IgD-negative memory B cell (primary cell): ENCODE measurements at regions not wholly inside any gene's neighbourhood (a gene's known extent, or its start where the extent isn't known, plus 50 kb on each side); places are given as distances from the start of the nearest gene placed in this dataset.
"Not testable (repeated sequence)": the region's sequence is repeated elsewhere in the genome, so short reads cannot be mapped to it uniquely, and the experiment has no call there.

Experiments
- H3K27ac Mint-ChIP-seq, 3 donors: one replicate each; pipeline ENCODE4 v1.8.0; 2020 to 2022; ENCODE audit warnings: mild to moderate bottlenecking in 3 of 3, mixed read lengths in 3 of 3, moderate library complexity in 1 of 3
- H3K27me3 Mint-ChIP-seq: one replicate; pipeline ENCODE4 v1.8.0; 2021; ENCODE audit warnings: mixed read lengths
- H3K36me3 Mint-ChIP-seq: one replicate; pipeline ENCODE4 v1.8.0; 2020; ENCODE audit warnings: mild to moderate bottlenecking, mixed read lengths
- H3K4me1 Mint-ChIP-seq, 3 donors: one replicate each; pipeline ENCODE4 v1.8.0; 2020 to 2022; ENCODE audit warnings: mixed read lengths in 3 of 3, mild to moderate bottlenecking in 1 of 3
- H3K4me3 Mint-ChIP-seq, 4 donors: one replicate each; pipeline ENCODE4 v1.8.0; 2020 to 2022; ENCODE audit warnings: mild to moderate bottlenecking in 4 of 4, mixed read lengths in 4 of 4, moderate library complexity in 3 of 4
- H3K9me3 Mint-ChIP-seq, 3 donors: one replicate each; pipeline ENCODE4 v1.8.0; 2020 to 2021; ENCODE audit warnings: mixed read lengths in 3 of 3, mild to moderate bottlenecking in 1 of 3

DNA sequence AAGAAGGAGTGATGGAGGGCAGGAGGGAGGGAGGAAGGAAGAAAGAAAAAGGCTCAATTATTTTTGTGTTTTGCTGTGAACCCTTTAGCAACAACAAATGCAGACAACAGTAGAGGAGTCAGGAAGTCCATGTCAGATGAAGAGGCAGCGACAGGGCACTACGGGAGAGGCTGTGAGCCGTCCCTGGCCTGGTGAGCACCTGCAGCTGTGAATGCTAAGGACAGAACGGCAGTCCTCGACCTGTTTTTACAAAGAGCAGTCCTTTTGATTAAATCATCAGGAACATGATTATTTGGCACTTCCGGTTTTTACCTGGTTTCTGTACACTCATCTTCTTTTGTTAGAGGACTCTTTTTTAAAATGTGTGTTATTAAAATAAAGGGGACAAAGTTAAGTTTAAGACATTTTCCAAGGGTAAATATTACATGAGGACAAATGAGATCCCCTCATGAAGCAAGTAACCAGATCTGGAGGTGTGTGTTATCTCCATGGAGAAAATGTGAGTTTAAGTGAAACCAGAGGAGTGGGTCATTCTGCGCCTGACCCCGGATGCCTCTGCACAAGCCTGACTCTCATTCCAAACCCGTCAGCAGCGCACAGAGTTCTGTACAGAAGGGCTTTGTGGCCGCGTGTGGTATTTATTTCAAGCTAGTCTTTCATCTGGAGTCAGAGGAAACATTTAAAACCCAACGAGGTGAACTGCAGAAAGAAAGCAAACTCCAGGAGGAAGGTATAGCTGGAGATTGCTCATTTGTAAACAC lies 492.5 kb downstream of the SOX11 start:
- Mint-ChIP-seq H3K27me3 (no peaks in the 10 kb centered on the region), H3K27ac (no peak overlapping the region), H3K9me3 (no peaks in the 10 kb centered on the region), H3K4me1 (no peaks in the 10 kb centered on the region), H3K4me3 (no peak overlapping the region), H3K36me3 (no peaks in the 10 kb centered on the region)

- Mint-ChIP-seq H3K4me1 (no peaks in the 10 kb centered on the region), H3K9me3 (no peaks in the 10 kb centered on the region), H3K27ac (no peak overlapping the region), H3K4me3 (no peak overlapping the region), H3K27me3 (no peaks in the 10 kb centered on the region), H3K36me3 (no peaks in the 10 kb centered on the region)
Observed at GRCh38 chr2:6186332-6187151, 494.4 kb downstream of the SOX11 start.

- H3K9me3 Mint-ChIP-seq: peaks cover 3 to 18% (median 7%) of the 10 kb centered on the region in 3 donors
- no peak overlapping the region for H3K4me3 Mint-ChIP-seq
- no peaks in the 10 kb centered on the region for H3K36me3 Mint-ChIP-seq
- H3K27me3 Mint-ChIP-seq: no peaks in the 10 kb centered on the region
- H3K4me1 Mint-ChIP-seq: no peaks in the 10 kb centered on the region
- H3K27ac Mint-ChIP-seq: no peak overlapping the region
Observed at GRCh38 chr2:6196449-6196848, 504.3 kb downstream of the SOX11 start.

GRCh38 chr2:6198370-6198919 lies 506.3 kb downstream of the SOX11 start:
- not testable (repeated sequence) for H3K4me1 Mint-ChIP-seq, H3K36me3 Mint-ChIP-seq, H3K4me3 Mint-ChIP-seq, H3K27me3 Mint-ChIP-seq, H3K27ac Mint-ChIP-seq
- H3K9me3 Mint-ChIP-seq: peaks cover 3 to 21% (median 5%) of the 10 kb centered on the region in 3 donors

DNA sequence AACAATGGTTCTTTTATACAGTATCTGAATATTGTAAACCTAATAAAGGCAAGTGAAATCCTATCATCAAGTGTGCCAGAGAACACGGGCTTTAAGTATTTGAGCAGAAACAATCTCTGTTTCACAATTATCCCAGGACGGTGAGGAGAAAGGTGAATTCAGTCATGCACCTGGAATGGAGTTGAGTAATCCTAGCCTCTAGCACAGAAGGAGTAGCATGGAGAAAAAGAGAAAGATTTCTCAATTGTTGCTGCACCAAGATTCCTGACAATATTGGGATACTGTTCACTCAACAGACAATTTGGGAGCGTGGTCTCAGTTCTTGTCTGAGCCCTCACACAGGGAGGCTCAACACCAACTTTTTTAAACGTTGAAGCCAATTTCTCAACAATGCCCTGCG lies 510.6 kb downstream of the SOX11 start:
- H3K4me1 Mint-ChIP-seq: no peaks in the 10 kb centered on the region
- no peak overlapping the region for H3K4me3 Mint-ChIP-seq
- H3K36me3 Mint-ChIP-seq: no peaks in the 10 kb centered on the region
- peaks cover 5 to 19% (median 6%) of the 10 kb centered on the region in 3 donors for H3K9me3 Mint-ChIP-seq
- H3K27me3 Mint-ChIP-seq: peaks cover 2% of the 10 kb centered on the region
- H3K27ac Mint-ChIP-seq: no peak overlapping the region

DNA sequence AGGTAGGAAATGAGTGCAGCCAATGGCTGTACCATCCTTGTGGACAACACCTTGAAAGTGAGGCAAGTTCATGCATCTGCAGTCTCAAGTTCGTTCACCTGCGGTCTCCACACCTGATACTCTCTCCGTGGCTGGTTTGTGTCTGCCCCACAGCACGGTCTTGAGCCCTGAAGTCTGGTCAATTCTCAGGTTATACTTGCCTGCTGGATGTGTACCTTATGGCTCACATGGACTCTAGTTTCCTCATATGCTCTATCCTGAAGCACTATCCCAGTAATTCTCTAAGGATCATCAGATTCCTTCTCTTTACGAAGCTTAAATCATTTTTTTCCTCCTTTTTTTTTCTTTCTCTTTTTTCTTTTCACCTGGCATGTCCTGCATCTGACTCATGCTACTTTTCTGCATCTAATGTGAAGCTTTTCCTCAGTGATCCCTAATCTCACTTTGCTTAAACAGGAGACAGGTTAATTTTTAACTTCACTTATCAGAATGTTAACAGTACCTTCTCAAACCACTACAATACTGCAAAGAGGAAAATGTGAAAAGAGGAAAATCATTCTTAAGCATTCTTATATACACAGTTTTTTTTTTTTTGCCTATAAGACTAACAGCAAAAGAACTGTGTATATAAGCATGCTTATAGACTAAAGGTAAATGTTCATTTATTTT lies 511.2 kb downstream of the SOX11 start:
- H3K9me3 Mint-ChIP-seq: peaks cover 2 to 19% (median 6%) of the 10 kb centered on the region in 3 donors
- no peaks in the 10 kb centered on the region for H3K4me1 Mint-ChIP-seq
- H3K36me3 Mint-ChIP-seq: peaks cover 2% of the 10 kb centered on the region
- H3K27me3 Mint-ChIP-seq: peaks cover 2% of the 10 kb centered on the region
- H3K4me3 Mint-ChIP-seq: no peak overlapping the region
- no peak overlapping the region for H3K27ac Mint-ChIP-seq

- Mint-ChIP-seq H3K27me3 (peaks cover 2% of the 10 kb centered on the region), H3K9me3 (peaks cover 1 to 5% (median 2%) of the 10 kb centered on the region in 3 donors), H3K4me1 (no peaks in the 10 kb centered on the region), H3K27ac (no peak overlapping the region), H3K36me3 (peaks cover 2% of the 10 kb centered on the region), H3K4me3 (no peak overlapping the region)
Observed at GRCh38 chr2:6206882-6207281, 514.7 kb downstream of the SOX11 start.

DNA sequence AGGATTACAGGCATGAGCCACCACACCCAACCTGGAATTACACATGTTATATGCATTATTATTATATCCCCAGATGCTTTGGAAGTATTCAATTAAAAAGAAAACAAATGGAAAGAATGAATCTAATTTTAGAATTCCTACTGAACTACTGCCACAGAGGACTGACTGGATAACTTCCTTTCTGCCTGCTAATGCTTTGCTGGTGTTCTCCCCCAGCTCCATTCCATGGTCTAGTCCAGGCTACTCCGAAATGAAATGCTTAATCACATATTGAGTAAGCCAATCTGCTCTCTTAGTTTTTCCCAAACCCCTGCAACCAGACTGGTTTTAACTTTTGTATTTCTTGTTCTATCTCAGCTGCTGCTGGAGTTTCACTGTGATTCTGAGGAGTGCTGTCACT lies 519.1 kb downstream of the SOX11 start:
- H3K36me3 Mint-ChIP-seq: peaks cover 2% of the 10 kb centered on the region
- peaks cover 0 to 2% (median 0%) of the 10 kb centered on the region in 3 donors for H3K9me3 Mint-ChIP-seq
- H3K27me3 Mint-ChIP-seq: peaks cover 2% of the 10 kb centered on the region
- H3K4me3 Mint-ChIP-seq: no peak overlapping the region
- no peaks in the 10 kb centered on the region for H3K4me1 Mint-ChIP-seq
- no peak overlapping the region for H3K27ac Mint-ChIP-seq

- Mint-ChIP-seq H3K36me3 (peaks cover 2% of the 10 kb centered on the region), H3K4me1 (peaks cover 2 to 5% (median 2%) of the 10 kb centered on the region in 3 donors), H3K27ac (no peak overlapping the region), H3K4me3 (no peak overlapping the region), H3K9me3 (no peaks in the 10 kb centered on the region), H3K27me3 (peaks cover under 1% of the 10 kb centered on the region)
Observed at GRCh38 chr2:6212491-6212890, 520.3 kb downstream of the SOX11 start.

GRCh38 chr2:6213056-6213780 lies 521.0 kb downstream of the SOX11 start:
- no peaks in the 10 kb centered on the region for H3K36me3 Mint-ChIP-seq
- H3K27me3 Mint-ChIP-seq: no peaks in the 10 kb centered on the region
- no peak overlapping the region for H3K27ac Mint-ChIP-seq
- H3K9me3 Mint-ChIP-seq: no peaks in the 10 kb centered on the region
- peaks cover 2 to 5% (median 2%) of the 10 kb centered on the region in 3 donors for H3K4me1 Mint-ChIP-seq
- no peak overlapping the region for H3K4me3 Mint-ChIP-seq

DNA sequence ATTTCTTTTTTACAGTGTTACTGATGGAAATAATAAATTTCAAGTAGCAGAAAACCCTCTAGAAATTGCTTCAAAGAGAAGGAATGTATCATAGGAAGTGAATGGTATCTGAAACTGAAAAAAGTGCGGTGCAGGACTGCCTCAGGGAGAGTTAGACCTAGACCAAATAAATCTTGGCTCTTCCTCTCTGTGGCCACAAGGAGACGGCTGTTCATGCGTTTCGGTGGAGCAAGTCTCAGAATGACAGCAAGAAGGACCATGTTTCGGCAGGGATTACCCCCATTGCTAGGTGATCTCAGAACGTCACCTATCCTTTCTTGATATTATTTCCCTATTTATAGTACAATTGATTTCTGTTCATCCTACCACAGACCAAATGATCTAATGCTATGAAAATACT lies 522.3 kb downstream of the SOX11 start:
- no peaks in the 10 kb centered on the region for H3K27me3 Mint-ChIP-seq
- H3K9me3 Mint-ChIP-seq: no peaks in the 10 kb centered on the region
- peaks cover 2 to 5% (median 2%) of the 10 kb centered on the region in 3 donors for H3K4me1 Mint-ChIP-seq
- no peak overlapping the region for H3K4me3 Mint-ChIP-seq
- H3K27ac Mint-ChIP-seq: no peak overlapping the region
- H3K36me3 Mint-ChIP-seq: no peaks in the 10 kb centered on the region

GRCh38 chr2:6215053-6215452 lies 522.9 kb downstream of the SOX11 start:
- H3K4me1 Mint-ChIP-seq: peaks cover 2 to 5% (median 2%) of the 10 kb centered on the region in 3 donors
- no peak overlapping the region for H3K27ac Mint-ChIP-seq
- H3K27me3 Mint-ChIP-seq: no peaks in the 10 kb centered on the region
- H3K9me3 Mint-ChIP-seq: no peaks in the 10 kb centered on the region
- H3K4me3 Mint-ChIP-seq: no peak overlapping the region
- H3K36me3 Mint-ChIP-seq: no peaks in the 10 kb centered on the region

GRCh38 chr2:6216234-6216633 lies 524.0 kb downstream of the SOX11 start:
- H3K27me3 Mint-ChIP-seq: no peaks in the 10 kb centered on the region
- H3K4me1 Mint-ChIP-seq: peaks cover 2 to 9% (median 5%) of the 10 kb centered on the region in 3 donors
- H3K27ac Mint-ChIP-seq: no peak overlapping the region
- no peak overlapping the region for H3K4me3 Mint-ChIP-seq
- no peaks in the 10 kb centered on the region for H3K36me3 Mint-ChIP-seq
- H3K9me3 Mint-ChIP-seq: peaks cover 0 to 3% (median 0%) of the 10 kb centered on the region in 3 donors

DNA sequence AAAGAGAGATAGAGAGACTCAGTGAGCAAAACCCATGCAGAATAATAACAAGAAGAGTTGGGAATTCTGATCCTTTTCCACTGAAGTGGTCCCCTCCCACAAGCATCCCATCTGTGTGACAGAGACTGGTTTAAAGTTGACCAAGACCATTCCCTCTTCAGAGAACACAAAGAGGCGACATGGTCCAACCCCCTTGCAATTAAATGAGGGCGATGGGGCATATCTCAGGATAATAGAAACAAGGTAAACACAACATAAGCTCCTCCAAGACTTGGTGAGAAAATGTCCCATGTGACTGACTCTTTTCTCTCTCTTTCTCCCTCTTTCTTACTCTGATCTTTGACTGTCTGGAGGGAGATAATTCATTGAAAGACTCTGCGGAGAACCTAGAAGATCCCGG lies 526.7 kb downstream of the SOX11 start:
- peaks cover 0 to 3% (median 0%) of the 10 kb centered on the region in 3 donors for H3K9me3 Mint-ChIP-seq
- no peaks in the 10 kb centered on the region for H3K27me3 Mint-ChIP-seq
- H3K4me3 Mint-ChIP-seq: no peak overlapping the region
- no peak overlapping the region for H3K27ac Mint-ChIP-seq
- H3K4me1 Mint-ChIP-seq: peaks cover 9 to 16% (median 12%) of the 10 kb centered on the region in 3 donors
- no peaks in the 10 kb centered on the region for H3K36me3 Mint-ChIP-seq
